CD4-positive, alpha-beta T cell treated with Interferon alpha-2 for 1 hour (primary cell): ENCODE measurements at regions not wholly inside any gene's neighbourhood (a gene's known extent, or its start where the extent isn't known, plus 50 kb on each side); places are given as distances from the start of the nearest gene placed in this dataset.
A peak's percentile ranks its signal among the peaks of the same experiment; 100 is the strongest.
"Not testable (repeated sequence)": the region's sequence is repeated elsewhere in the genome, so short reads cannot be mapped to it uniquely, and the experiment has no call there.

Experiments
- DNase-seq, 2 donors: peaks; one replicate each; pipeline ENCODE4 v3.0.0-alpha.2; 2020 to 2022

GRCh38 chr5:124972703-124973102, 226.3 kb upstream of the ZNF608 start:
- DNase-seq, result no peak

- no peak for DNase-seq
Measured at GRCh38 chr5:124973661-124974060, 227.2 kb upstream of the ZNF608 start.

GRCh38 chr5:124976086-124976485, 229.6 kb upstream of the ZNF608 start:
- DNase-seq, result no peak

GRCh38 chr5:124979251-124979650, 232.8 kb upstream of the ZNF608 start:
- no peak for DNase-seq

DNA sequence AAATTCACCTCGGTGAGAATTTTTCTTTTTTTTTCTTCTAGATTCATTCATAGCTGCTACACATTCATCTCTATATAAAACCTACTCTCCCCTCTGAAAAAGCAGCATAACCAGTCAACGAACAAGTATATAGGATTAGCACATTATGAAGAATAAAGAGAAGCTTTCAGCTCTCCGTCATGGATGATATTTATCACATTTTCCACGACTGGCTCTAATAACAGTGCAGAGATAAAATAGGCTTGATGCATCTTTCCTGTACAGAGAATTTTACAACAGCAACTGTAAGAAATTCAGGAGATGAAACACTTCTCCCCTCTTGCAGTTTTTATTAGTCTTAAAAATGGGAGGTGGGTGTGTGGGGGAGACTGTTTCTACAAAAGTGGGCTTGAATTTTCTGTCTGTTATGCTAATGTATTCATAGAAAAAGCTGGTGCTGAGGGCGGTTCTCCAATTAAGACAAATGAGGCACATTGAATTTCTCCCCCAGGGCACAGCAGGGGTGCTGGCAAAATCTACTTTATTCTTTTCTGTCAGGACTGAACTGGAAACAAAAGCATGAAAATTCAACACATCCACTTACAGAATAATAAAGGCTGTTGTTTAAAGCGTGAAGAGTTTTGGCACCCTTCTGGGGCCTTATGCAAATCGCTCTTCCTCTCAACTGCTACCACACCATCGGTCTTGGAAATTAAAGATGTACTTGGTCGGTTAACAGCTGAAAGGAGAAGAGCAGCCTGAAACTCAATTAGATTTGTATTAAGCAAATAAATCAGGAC, 233.9 kb upstream of the ZNF608 start:
- no peak for DNase-seq

GRCh38 chr5:124981901-124982300, 235.5 kb upstream of the ZNF608 start:
- no peak for DNase-seq

- no peak for DNase-seq
Measured at GRCh38 chr5:124986170-124986569, 239.7 kb upstream of the ZNF608 start.

DNA sequence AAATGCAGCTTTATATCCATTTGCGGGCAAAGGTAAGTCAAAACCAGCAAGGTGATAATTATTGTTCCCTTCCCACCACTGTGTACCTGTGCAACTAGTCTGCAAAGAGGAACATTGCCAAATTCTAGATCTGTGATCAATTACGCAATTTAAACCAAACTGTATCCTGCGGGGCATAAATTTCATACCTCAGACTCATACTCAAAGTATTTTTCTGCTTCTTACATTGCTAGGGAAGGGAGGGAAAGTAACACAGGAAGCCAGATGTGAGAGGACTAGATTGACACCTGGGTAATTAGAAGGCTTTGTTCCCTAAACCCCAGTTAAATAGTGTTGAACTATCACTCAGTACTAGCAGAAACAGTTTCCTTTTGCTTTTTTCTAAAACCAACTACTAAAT, 240.2 kb upstream of the ZNF608 start:
- no peak for DNase-seq

DNA sequence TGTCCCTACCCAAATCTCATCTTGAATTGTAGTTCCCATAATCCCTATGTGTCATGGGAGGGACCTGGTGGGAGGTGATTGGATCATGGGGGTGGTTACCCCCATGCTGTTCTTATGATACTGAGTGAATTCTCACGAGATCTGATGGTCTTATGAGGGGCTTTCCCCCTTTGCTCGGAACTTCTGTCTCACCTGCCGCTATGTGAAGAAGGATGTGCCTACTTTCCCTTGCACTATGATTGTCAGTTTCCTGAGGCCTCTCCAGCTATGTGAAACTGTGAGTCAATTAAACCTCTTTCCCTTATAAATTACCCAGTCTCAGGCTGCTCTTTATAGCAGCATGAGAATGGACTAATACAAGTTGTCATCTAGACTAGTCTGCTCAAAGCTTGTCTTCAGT, 241.3 kb upstream of the ZNF608 start:
- not testable (repeated sequence) for DNase-seq

- DNase-seq, result no peak
Measured at GRCh38 chr5:124990723-124991122, 244.3 kb upstream of the ZNF608 start.

DNA sequence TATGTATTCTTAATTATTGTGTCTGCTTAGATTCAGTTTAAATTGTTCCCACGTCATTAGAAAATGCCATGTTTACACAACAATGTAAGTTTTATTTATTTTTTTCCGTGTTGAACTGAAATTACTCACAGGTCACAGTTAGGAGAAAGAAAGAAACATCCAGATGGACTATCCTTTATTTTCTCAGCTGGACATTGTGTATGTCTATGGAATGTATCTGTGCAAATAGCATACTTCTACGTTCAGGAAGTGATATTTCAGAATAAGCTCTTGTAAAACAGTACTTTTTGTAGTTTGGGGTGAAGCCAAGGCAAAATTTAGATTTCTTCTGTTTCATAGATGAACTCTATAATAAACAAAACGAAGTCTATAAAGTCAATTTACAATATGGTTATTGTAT, 249.0 kb upstream of the ZNF608 start:
- DNase-seq, result no peak

DNA sequence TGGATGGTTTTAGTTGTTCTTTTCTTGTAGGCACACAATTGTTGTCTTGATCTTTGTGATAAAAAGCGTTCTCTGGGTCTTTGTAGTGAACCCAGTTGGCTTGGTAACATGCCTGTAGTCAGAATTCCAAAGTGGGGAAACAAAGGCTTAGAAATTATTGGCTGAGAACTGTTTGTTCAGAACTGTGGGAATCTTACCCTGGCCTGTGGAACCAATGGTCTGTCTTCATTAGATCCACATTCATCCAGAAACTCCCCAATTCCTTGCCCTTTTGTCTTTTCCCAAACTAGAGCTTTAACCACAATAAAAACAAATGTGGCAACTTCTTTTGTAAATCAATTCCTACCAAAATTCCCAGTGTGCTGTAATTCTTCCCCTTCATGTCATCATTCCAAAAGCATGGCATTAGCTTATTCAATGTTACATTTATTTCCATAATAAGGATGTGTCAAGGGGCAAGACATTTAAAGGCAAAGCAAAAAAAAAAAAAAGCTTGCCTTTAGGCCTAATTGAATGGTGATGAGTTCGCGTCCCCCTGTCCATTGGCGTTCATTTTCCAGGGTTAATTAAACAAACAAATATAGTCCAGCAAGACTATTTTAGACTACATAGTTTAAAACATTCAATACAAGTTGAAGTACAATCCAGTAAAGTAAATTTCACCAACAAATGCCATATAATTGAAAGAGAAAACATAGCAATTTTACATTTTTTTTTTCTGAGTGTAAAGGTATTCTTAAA, 249.8 kb upstream of the ZNF608 start:
- no peak for DNase-seq

GRCh38 chr5:124996764-124997077, 250.3 kb upstream of the ZNF608 start:
- no peak for DNase-seq

DNA sequence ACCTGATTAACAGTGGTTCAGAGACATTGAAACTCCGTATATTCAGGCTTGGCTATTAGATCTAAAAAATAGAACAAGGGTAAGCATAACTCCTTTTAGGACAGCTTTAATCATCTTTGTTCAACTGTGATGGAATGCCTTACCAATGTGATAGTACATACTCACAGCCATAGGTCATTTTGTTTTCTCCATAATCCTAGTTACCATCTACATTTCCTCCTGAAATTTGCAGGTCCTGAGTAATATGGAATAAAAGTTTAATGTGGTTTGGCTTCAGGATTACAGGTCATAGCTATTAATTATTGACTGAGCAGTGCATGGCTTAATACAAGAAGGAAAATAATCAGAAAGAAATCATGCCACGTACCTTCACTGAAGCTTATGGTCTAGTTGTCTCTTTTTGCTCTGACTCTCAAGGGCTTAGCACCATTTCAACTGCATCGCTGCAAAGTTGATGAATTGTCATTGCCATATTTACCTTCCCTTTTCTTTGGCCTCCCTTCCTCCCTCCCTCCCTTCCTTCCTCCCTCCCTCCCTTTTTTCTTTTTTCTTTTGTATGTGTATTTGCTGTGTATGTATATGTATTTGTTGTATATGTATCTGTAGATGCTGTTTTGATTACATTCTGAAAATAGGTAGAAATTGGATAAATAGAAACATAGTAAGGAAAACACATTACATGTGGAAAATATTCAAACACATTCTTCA, 250.9 kb upstream of the ZNF608 start:
- no peak for DNase-seq

DNA sequence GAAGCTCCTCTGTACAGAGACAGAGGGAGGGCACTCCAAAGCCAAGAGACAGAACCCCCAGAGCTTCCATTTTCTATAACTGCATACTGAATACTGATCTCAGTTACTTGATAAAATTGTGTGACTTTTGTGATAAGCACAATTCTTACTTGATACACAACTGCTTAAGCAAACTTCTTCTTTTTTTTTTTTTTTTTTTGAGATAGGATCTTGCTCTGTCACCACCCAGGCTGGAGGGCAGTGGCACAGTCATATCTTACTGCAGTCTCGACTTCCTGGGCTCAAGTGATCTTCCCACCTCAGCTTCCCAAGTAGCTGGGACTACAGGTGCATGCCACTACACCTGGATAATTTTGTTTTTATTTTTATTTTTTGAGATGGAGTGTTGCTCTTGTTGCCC, 252.1 kb upstream of the ZNF608 start:
- no peak for DNase-seq

GRCh38 chr5:125002727-125003598, 256.5 kb upstream of the ZNF608 start:
- no peak for DNase-seq

DNA sequence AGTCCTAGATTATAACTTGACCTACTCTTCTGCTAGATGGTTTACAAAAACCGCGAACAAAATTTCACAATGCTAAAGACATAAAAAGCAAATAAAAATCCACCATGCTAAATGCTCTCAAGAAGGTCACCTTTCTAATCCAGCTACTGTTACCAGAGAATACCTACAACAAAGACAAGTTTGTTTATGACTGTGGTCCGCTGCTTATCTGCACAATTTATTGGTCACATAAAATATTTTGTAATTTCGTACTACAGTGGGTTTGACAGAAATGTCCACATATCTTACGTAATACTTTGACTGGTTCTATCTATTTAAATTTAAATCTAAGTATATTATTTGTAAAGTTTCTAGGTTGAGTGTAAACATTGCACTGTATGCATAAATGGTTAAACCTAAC, 257.6 kb upstream of the ZNF608 start:
- no peak for DNase-seq

GRCh38 chr5:125005266-125005665, 258.8 kb upstream of the ZNF608 start:
- DNase-seq, result no peak

DNA sequence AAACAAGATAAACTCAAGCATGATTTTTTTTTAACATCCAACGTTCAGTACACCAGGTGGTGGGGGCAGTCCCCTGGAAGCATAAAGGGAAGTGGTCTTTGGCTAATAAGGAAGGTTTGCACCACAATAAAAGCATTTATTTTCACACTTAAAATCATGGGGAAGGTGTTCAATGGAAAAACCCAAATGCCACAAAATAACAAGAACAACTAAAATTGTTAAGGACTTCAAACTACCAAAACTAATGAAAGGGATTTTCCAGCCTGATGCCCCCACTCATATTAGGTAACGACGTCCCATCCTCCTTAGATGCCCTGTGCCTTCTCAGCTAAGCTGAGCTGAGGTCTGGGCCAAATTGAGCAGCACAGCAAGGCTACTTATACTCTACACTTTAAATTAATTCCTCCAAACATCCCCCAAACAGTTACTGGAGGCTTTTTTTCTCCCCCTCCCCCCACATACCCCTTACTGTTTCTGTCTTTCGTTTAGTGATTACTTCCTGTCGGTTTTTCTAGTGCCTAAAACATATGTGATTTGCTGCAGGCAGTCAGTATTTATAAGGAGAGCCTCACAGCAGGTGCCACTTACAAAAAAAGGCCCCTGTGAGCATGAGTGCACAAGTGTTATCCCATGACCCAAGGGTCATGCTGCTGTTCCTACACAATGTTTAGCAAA, 259.7 kb upstream of the ZNF608 start:
- peak in 1 of 2 donors; percentile 11 for DNase-seq

- DNase-seq, result no peak
Measured at GRCh38 chr5:125010356-125010755, 263.9 kb upstream of the ZNF608 start.

DNA sequence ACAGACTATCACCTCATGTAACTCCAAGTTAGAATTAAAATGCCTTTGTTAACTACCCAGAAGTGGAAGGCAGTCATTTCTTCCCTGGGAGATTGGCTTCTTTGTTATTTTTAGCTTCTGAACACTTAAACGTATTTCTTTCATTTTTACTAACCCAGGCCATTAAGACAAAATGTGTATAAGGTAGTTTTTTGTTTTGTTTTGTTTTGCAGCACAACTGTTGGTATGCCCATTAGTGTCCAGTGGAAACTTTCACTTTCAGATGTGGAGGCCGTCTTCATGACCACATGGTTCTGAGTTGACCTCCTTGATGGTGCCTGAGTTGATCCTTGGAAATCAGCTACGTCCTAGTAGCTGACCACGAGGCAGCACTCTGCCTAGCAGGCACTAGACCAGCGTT, 264.6 kb upstream of the ZNF608 start:
- DNase-seq, result no peak

GRCh38 chr5:125011419-125011818, 265.0 kb upstream of the ZNF608 start:
- DNase-seq, result no peak
